Transverse colon (tissue), 4 donors: ENCODE measurements at regions not wholly inside any gene's neighbourhood (a gene's known extent, or its start where the extent isn't known, plus 50 kb on each side); places are given as distances from the start of the nearest gene placed in this dataset.

Source experiments
- CTCF ChIP-seq, 5 experiments: fragments of 200-600 bp in 3 of 5; fragments of 450-650 bp in 2 of 5; sonication (generic) in 3 of 5; IDR thresholded peaks; 1 replicate in 2 of 5; 2 replicates in 3 of 5; pipeline ENCODE4 v1.5.1; 2016 to 2017; ENCODE audit warnings: antibody characterized with exemption in 5 of 5, inconsistent platforms in 3 of 5, mild to moderate bottlenecking in 2 of 5, moderate library complexity in 1 of 5
- EP300 ChIP-seq: sonication (generic); formaldehyde crosslinking; IDR thresholded peaks from one replicate; pipeline ENCODE4 v1.6.1; 2017; ENCODE audit warnings: antibody characterized with exemption, low read depth
- POLR2A ChIP-seq: fragments of 450-650 bp; IDR thresholded peaks from one replicate; pipeline ENCODE4 v1.6.1; 2016; ENCODE audit warnings: antibody characterized with exemption, mild to moderate bottlenecking, moderate library complexity
- POLR2AphosphoS5 ChIP-seq, 3 donors: sonication (generic); formaldehyde crosslinking; IDR thresholded peaks; one replicate each; pipeline ENCODE4 v1.6.1; 2016; ENCODE audit warnings: antibody characterized with exemption in 3 of 3

GRCh38 chr10:8586504-8586903, 532.0 kb downstream of the GATA3 start:
- no peak for TF ChIP-seq POLR2A
- TF ChIP-seq CTCF (IDR thresholded peaks at IDR 0.05) = no peak
- no peak for TF ChIP-seq EP300
- TF ChIP-seq POLR2AphosphoS5 (IDR thresholded peaks at IDR 0.05) = no peak
